ENCODE measurements at regions not wholly inside any gene's neighbourhood (a gene's known extent, or its start where the extent isn't known, plus 50 kb on each side); places are given as distances from the start of the nearest gene placed in this dataset.

- no peak for TF ChIP-seq CTCF (IDR thresholded peaks at IDR 0.05)
- H3K36me3 Mint-ChIP-seq (ENCODE audit: low read depth), result no peaks in the 10 kb centered on the region
- no peaks in the 10 kb centered on the region for H3K4me1 Mint-ChIP-seq (ENCODE audit: low read depth)
- H3K9me3 Mint-ChIP-seq, result no peaks in the 10 kb centered on the region
- DNase-seq, result no peak
- no peak overlapping the region for H3K27ac Mint-ChIP-seq
- peaks cover 2% of the 10 kb centered on the region; the same call in 1 of the 2 replicates for H3K27me3 Mint-ChIP-seq (ENCODE audit: insufficient read depth)
- H3K4me3 Mint-ChIP-seq, result no peak overlapping the region
Measured at GRCh38 chr13:66189986-66190385, 1040.2 kb downstream of the PCDH9 start.

GRCh38 chr13:66180836-66181235, 1049.3 kb downstream of the PCDH9 start:
- Mint-ChIP-seq H3K27ac (no peak overlapping the region), H3K4me1 (ENCODE audit: low read depth) (no peaks in the 10 kb centered on the region), H3K4me3 (no peak overlapping the region), H3K27me3 (ENCODE audit: insufficient read depth) (peaks cover 2% of the 10 kb centered on the region; the same call in 1 of the 2 replicates), H3K9me3 (no peaks in the 10 kb centered on the region), H3K36me3 (ENCODE audit: low read depth) (no peaks in the 10 kb centered on the region)
- DNase-seq, result no peak
- TF ChIP-seq CTCF (IDR thresholded peaks at IDR 0.05), result no peak

- Mint-ChIP-seq H3K27me3 (ENCODE audit: insufficient read depth) (no peaks in the 10 kb centered on the region), H3K27ac (no peak overlapping the region), H3K4me1 (ENCODE audit: low read depth) (no peaks in the 10 kb centered on the region), H3K9me3 (no peaks in the 10 kb centered on the region), H3K4me3 (no peak overlapping the region), H3K36me3 (ENCODE audit: low read depth) (no peaks in the 10 kb centered on the region)
- TF ChIP-seq CTCF (IDR thresholded peaks at IDR 0.05), result no peak
- DNase-seq, result no peak
Measured at GRCh38 chr13:66171920-66172319, 1058.2 kb downstream of the PCDH9 start.

GRCh38 chr13:66162470-66162869, 1067.7 kb downstream of the PCDH9 start:
- Mint-ChIP-seq H3K4me1 (ENCODE audit: low read depth) (peaks cover 5% of the 10 kb centered on the region; the same call in 1 of the 2 replicates), H3K9me3 (no peaks in the 10 kb centered on the region), H3K4me3 (no peak overlapping the region), H3K36me3 (ENCODE audit: low read depth) (no peaks in the 10 kb centered on the region), H3K27me3 (ENCODE audit: insufficient read depth) (no peaks in the 10 kb centered on the region), H3K27ac (no peak overlapping the region)
- no peak for TF ChIP-seq CTCF (IDR thresholded peaks at IDR 0.05)
- no peak for DNase-seq

GRCh38 chr13:66159511-66159910, 1070.6 kb downstream of the PCDH9 start:
- Mint-ChIP-seq H3K27me3 (ENCODE audit: insufficient read depth) (no peaks in the 10 kb centered on the region), H3K27ac (no peak overlapping the region)

More at GRCh38 chr13:66159511-66159910, 1070.6 kb downstream of the PCDH9 start:
- Mint-ChIP-seq H3K9me3 (no peaks in the 10 kb centered on the region), H3K4me1 (ENCODE audit: low read depth) (peaks cover 7% of the 10 kb centered on the region; the same call in 1 of the 2 replicates), H3K36me3 (ENCODE audit: low read depth) (no peaks in the 10 kb centered on the region), H3K4me3 (no peak overlapping the region)
- no peak for TF ChIP-seq CTCF (IDR thresholded peaks at IDR 0.05)
- no peak for DNase-seq
